Neural cell (in vitro differentiated cells): ENCODE measurements at regions not wholly inside any gene's neighbourhood (a gene's known extent, or its start where the extent isn't known, plus 50 kb on each side); places are given as distances from the start of the nearest gene placed in this dataset.

ENCODE experiments used
- H2AFZ ChIP-seq: fragments of 200-600, 300-800 bp; sonication (generic), shearing (Covaris generic); 2 replicates; pipeline ENCODE4 v1.6.0; 2014; ENCODE audit warnings: low read depth, mild to moderate bottlenecking, antibody characterized with exemption, low read length, moderate library complexity
- H3F3A ChIP-seq: fragments of 200-600 bp; shearing (Covaris generic); 2 replicates; pipeline ENCODE4 v1.6.1; 2016; ENCODE audit warnings: mild to moderate bottlenecking, moderate library complexity, mixed read lengths, antibody characterized with exemption, low read length; ENCODE audit not compliant: insufficient read depth, poor library complexity, severe bottlenecking
- H3K27ac ChIP-seq: fragments of 200-600, 300-800 bp; sonication (generic), shearing (Covaris generic); 2 replicates; pipeline ENCODE4 v1.5.1; 2014; ENCODE audit warnings: mild to moderate bottlenecking, low read length, moderate library complexity
- H3K27me3 ChIP-seq: fragments of 300-800, 200-600 bp; sonication (generic), shearing (Covaris generic); 2 replicates; pipeline ENCODE4 v1.6.0; 2014; ENCODE audit warnings: mild to moderate bottlenecking, low read depth, low read length, moderate library complexity; ENCODE audit not compliant: insufficient read depth
- H3K36me3 ChIP-seq: fragments of 300-800, 200-600 bp; sonication (generic), shearing (Covaris generic); 2 replicates; pipeline ENCODE4 v1.5.1; 2014; ENCODE audit warnings: mild to moderate bottlenecking, antibody characterized with exemption, low read length, moderate library complexity; ENCODE audit not compliant: insufficient read depth
- H3K4me2 ChIP-seq: fragments of 300-800, 200-600 bp; sonication (generic), shearing (Covaris generic); 2 replicates; pipeline ENCODE4 v1.6.0; 2014; ENCODE audit warnings: mild to moderate bottlenecking, low read length
- H3K4me3 ChIP-seq: fragments of 300-800, 200-600 bp; sonication (generic), shearing (Covaris generic); 2 replicates; pipeline ENCODE4 v1.5.1; 2014; ENCODE audit warnings: mild to moderate bottlenecking, low read length, moderate library complexity
- H3K79me2 ChIP-seq: fragments of 200-600 bp; shearing (Covaris generic); replicated peaks from 2 replicates; pipeline ENCODE4 v1.6.0; 2014; ENCODE audit warnings: mild to moderate bottlenecking, low read length, moderate library complexity; ENCODE audit not compliant: insufficient read depth
- H3K9ac ChIP-seq: fragments of 300-800, 200-600 bp; sonication (generic), shearing (Covaris generic); 2 replicates; pipeline ENCODE4 v1.6.1; 2016; ENCODE audit warnings: mild to moderate bottlenecking, low read length, mixed read lengths
- H3K9me2 ChIP-seq: fragments of 200-600 bp; shearing (Covaris generic); 2 replicates; pipeline ENCODE4 v1.6.1; 2016; ENCODE audit warnings: mild to moderate bottlenecking, low read length, mixed read lengths; ENCODE audit not compliant: insufficient read depth
- H3K9me3 ChIP-seq: fragments of 200-600, 300-800 bp; sonication (generic), shearing (Covaris generic); 2 replicates; pipeline ENCODE4 v1.6.1; 2016; ENCODE audit warnings: mild to moderate bottlenecking, mixed run types, low read length, moderate library complexity, mixed read lengths
- H4K20me1 ChIP-seq: fragments of 200-600 bp; shearing (Covaris generic); 2 replicates; pipeline ENCODE4 v1.6.1; 2016; ENCODE audit warnings: mild to moderate bottlenecking, mixed run types; ENCODE audit not compliant: insufficient read depth
- CTCF ChIP-seq: fragments of 450-650 bp; IDR thresholded peaks from 2 replicates; pipeline ENCODE4 v1.5.1; 2014; ENCODE audit warnings: antibody characterized with exemption, mild to moderate bottlenecking, moderate library complexity; ENCODE audit not compliant: poor library complexity, severe bottlenecking
- EP300 ChIP-seq: fragments of 450-650 bp; conservative IDR thresholded peaks from 2 replicates; pipeline ENCODE4 v1.6.1; 2014; ENCODE audit warnings: antibody characterized with exemption, mild to moderate bottlenecking, moderate library complexity; ENCODE audit not compliant: poor library complexity, severe bottlenecking
- EZH2 ChIP-seq: fragments of 200-600, 300-800 bp; shearing (Covaris generic), sonication (generic); IDR thresholded peaks from 2 replicates; pipeline ENCODE4 v1.6.1; 2014; ENCODE audit warnings: antibody characterized with exemption, low read length, borderline replicate concordance, mild to moderate bottlenecking; ENCODE audit not compliant: insufficient read depth, poor library complexity, severe bottlenecking
- MXI1 ChIP-seq: fragments of 450-650 bp; conservative IDR thresholded peaks from 2 replicates; pipeline ENCODE4 v1.6.1; 2014; ENCODE audit warnings: antibody characterized with exemption, mild to moderate bottlenecking; ENCODE audit not compliant: poor library complexity, severe bottlenecking
- POLR2AphosphoS5 ChIP-seq: IDR thresholded peaks from 2 replicates; pipeline ENCODE4 v1.6.1; 2012
- RAD21 ChIP-seq: fragments of 450-650 bp; conservative IDR thresholded peaks from 2 replicates; pipeline ENCODE4 v1.6.1; 2014; ENCODE audit warnings: antibody characterized with exemption, mild to moderate bottlenecking, moderate library complexity
- REST ChIP-seq: IDR thresholded peaks from 2 replicates; pipeline ENCODE4 v1.6.1; 2012; ENCODE audit warnings: borderline replicate concordance
- SMC3 ChIP-seq: fragments of 450-650 bp; conservative IDR thresholded peaks from 2 replicates; pipeline ENCODE4 v1.6.1; 2014; ENCODE audit warnings: antibody characterized with exemption, mild to moderate bottlenecking, moderate library complexity; ENCODE audit not compliant: poor library complexity
- TAF1 ChIP-seq: IDR thresholded peaks from 2 replicates; pipeline ENCODE4 v1.6.1; 2012; ENCODE audit warnings: low read depth

- no peaks in the 10 kb centered on the region for H3K79me2 ChIP-seq
- H3K9me3 ChIP-seq, result no peaks in the 10 kb centered on the region
- no peaks in the 10 kb centered on the region for H3F3A ChIP-seq
- H3K9me2 ChIP-seq, result no peaks in the 10 kb centered on the region
- no peaks in the 10 kb centered on the region for H3K36me3 ChIP-seq
- H3K9ac ChIP-seq, result no peak overlapping the region
- no peak for TF ChIP-seq SMC3
- no peak for TF ChIP-seq EP300
- TF ChIP-seq REST, result no peak
- TF ChIP-seq POLR2AphosphoS5, result no peak
- no peak for TF ChIP-seq RAD21
- TF ChIP-seq EZH2, result no peak
- TF ChIP-seq MXI1, result no peak
- TF ChIP-seq CTCF, result no peak
- TF ChIP-seq TAF1, result no peak
- no peaks in the 10 kb centered on the region for H3K27me3 ChIP-seq
- H3K4me2 ChIP-seq, result no peak overlapping the region
- no peak overlapping the region for H3K27ac ChIP-seq
- no peak overlapping the region for H2AFZ ChIP-seq
- H4K20me1 ChIP-seq, result no peaks in the 10 kb centered on the region
- no peak overlapping the region for H3K4me3 ChIP-seq
Observed at GRCh38 chr7:68401313-68401712, 1197.0 kb upstream of the AUTS2 start.

GRCh38 chr7:68406480-68406879, 1191.8 kb upstream of the AUTS2 start:
- H3K36me3 ChIP-seq, result no peaks in the 10 kb centered on the region
- no peaks in the 10 kb centered on the region for H3K9me3 ChIP-seq
- no peak overlapping the region for H3K4me3 ChIP-seq
- no peak overlapping the region for H3K27ac ChIP-seq
- H3K9me2 ChIP-seq, result no peaks in the 10 kb centered on the region
- no peaks in the 10 kb centered on the region for H3F3A ChIP-seq
- no peaks in the 10 kb centered on the region for H4K20me1 ChIP-seq
- no peak overlapping the region for H2AFZ ChIP-seq
- no peaks in the 10 kb centered on the region for H3K79me2 ChIP-seq
- no peak overlapping the region for H3K9ac ChIP-seq
- H3K27me3 ChIP-seq, result no peaks in the 10 kb centered on the region
- no peak for TF ChIP-seq EZH2
- no peak for TF ChIP-seq TAF1
- TF ChIP-seq SMC3, result no peak
- TF ChIP-seq REST, result no peak
- TF ChIP-seq EP300, result no peak
- no peak for TF ChIP-seq CTCF
- TF ChIP-seq MXI1, result no peak
- no peak for TF ChIP-seq POLR2AphosphoS5
- no peak for TF ChIP-seq RAD21
- no peak overlapping the region for H3K4me2 ChIP-seq
